ENCODE measurements at regions not wholly inside any gene's neighbourhood (a gene's known extent, or its start where the extent isn't known, plus 50 kb on each side); places are given as distances from the start of the nearest gene placed in this dataset.

GRCh38 chr1:110766336-110766647 lies 91.6 kb upstream of the KCNA3 start:
- peaks cover 14% of the 10 kb centered on the region for H3K27me3 ChIP-seq
- H3K9me3 ChIP-seq = no peaks in the 10 kb centered on the region
- H3K27ac ChIP-seq = no peak overlapping the region
- 10% methylated on average over 1 of the region's 1 CpG for WGBS
- no peak for DNase-seq (ENCODE audit: low spot score in 2 of 2)
- TF ChIP-seq POLR2A (IDR thresholded peaks at IDR 0.05) = no peak
- no peak for TF ChIP-seq CTCF (IDR thresholded peaks at IDR 0.05)
- no peak for TF ChIP-seq EP300 (IDR thresholded peaks at IDR 0.05)
- TF ChIP-seq POLR2AphosphoS5 (IDR thresholded peaks at IDR 0.05) = no peak
- no peak overlapping the region for H3K4me3 ChIP-seq
- no peaks in the 10 kb centered on the region for H3K36me3 ChIP-seq
- peaks cover 2% of the 10 kb centered on the region for H3K4me1 ChIP-seq

- WGBS = 16% methylated on average over 5 of the region's 5 CpGs
- peaks cover 2% of the 10 kb centered on the region for H3K4me1 ChIP-seq
- TF ChIP-seq EP300 (IDR thresholded peaks at IDR 0.05) (no peak), POLR2AphosphoS5 (IDR thresholded peaks at IDR 0.05) (no peak), POLR2A (IDR thresholded peaks at IDR 0.05) (no peak), CTCF (IDR thresholded peaks at IDR 0.05) (peak; percentile 50 to 74)
- H3K4me3 ChIP-seq = no peak overlapping the region
- H3K27ac ChIP-seq = no peak overlapping the region
- H3K27me3 ChIP-seq = peaks cover 17% of the 10 kb centered on the region
- H3K36me3 ChIP-seq = no peaks in the 10 kb centered on the region
- H3K9me3 ChIP-seq = no peaks in the 10 kb centered on the region
- no peak for DNase-seq (ENCODE audit: low spot score in 2 of 2)
Measured at GRCh38 chr1:110765640-110766335, 91.0 kb upstream of the KCNA3 start.

GRCh38 chr1:110763149-110763548 lies 88.4 kb upstream of the KCNA3 start:
- TF ChIP-seq POLR2A (IDR thresholded peaks at IDR 0.05) = no peak
- TF ChIP-seq EP300 (IDR thresholded peaks at IDR 0.05) = no peak
- no peak for TF ChIP-seq POLR2AphosphoS5 (IDR thresholded peaks at IDR 0.05)
- TF ChIP-seq CTCF (IDR thresholded peaks at IDR 0.05) = no peak
- peaks cover 22% of the 10 kb centered on the region for H3K27me3 ChIP-seq
- H3K36me3 ChIP-seq = no peaks in the 10 kb centered on the region
- H3K9me3 ChIP-seq = no peaks in the 10 kb centered on the region
- no peak overlapping the region for H3K4me3 ChIP-seq
- WGBS = 74% methylated on average over 4 of the region's 4 CpGs
- no peak overlapping the region for H3K27ac ChIP-seq
- peaks cover 2% of the 10 kb centered on the region for H3K4me1 ChIP-seq
- no peak for DNase-seq (ENCODE audit: low spot score in 2 of 2)

GRCh38 chr1:110760321-110760720 lies 85.6 kb upstream of the KCNA3 start:
- 60% methylated on average over 2 of the region's 2 CpGs for WGBS
- H3K27me3 ChIP-seq = peaks cover 26% of the 10 kb centered on the region
- DNase-seq (ENCODE audit: low spot score in 2 of 2) = no peak
- TF ChIP-seq POLR2AphosphoS5 (IDR thresholded peaks at IDR 0.05) (no peak), POLR2A (IDR thresholded peaks at IDR 0.05) (no peak), EP300 (IDR thresholded peaks at IDR 0.05) (no peak), CTCF (IDR thresholded peaks at IDR 0.05) (no peak)
- H3K9me3 ChIP-seq = no peaks in the 10 kb centered on the region
- H3K4me3 ChIP-seq = no peak overlapping the region
- H3K27ac ChIP-seq = no peak overlapping the region
- no peaks in the 10 kb centered on the region for H3K36me3 ChIP-seq
- no peaks in the 10 kb centered on the region for H3K4me1 ChIP-seq

GRCh38 chr1:110756506-110756905 lies 81.8 kb upstream of the KCNA3 start:
- H3K4me1 ChIP-seq = no peaks in the 10 kb centered on the region
- H3K4me3 ChIP-seq = no peak overlapping the region
- TF ChIP-seq POLR2A (IDR thresholded peaks at IDR 0.05) = no peak
- TF ChIP-seq POLR2AphosphoS5 (IDR thresholded peaks at IDR 0.05) = no peak
- TF ChIP-seq EP300 (IDR thresholded peaks at IDR 0.05) = no peak
- no peak for TF ChIP-seq CTCF (IDR thresholded peaks at IDR 0.05)
- H3K27me3 ChIP-seq = peaks cover 23% of the 10 kb centered on the region
- H3K9me3 ChIP-seq = no peaks in the 10 kb centered on the region
- 94% methylated on average over 1 of the region's 1 CpG for WGBS
- H3K36me3 ChIP-seq = no peaks in the 10 kb centered on the region
- no peak for DNase-seq (ENCODE audit: low spot score in 2 of 2)
- H3K27ac ChIP-seq = no peak overlapping the region
